Tibial nerve (tissue), 4 donors: ENCODE measurements at regions not wholly inside any gene's neighbourhood (a gene's known extent, or its start where the extent isn't known, plus 50 kb on each side); places are given as distances from the start of the nearest gene placed in this dataset.

Experiments
- DNase-seq, 2 donors: peaks; one replicate each; pipeline ENCODE4 v3.0.0-alpha.2; 2019; ENCODE audit warnings: low spot score in 2 of 2
- H3K27ac ChIP-seq, 4 donors: fragments of 200-600 bp; sonication (generic) in 3 of 4; one replicate each; pipeline ENCODE4 v1.5.1; 2017 to 2019; ENCODE audit warnings: mild to moderate bottlenecking in 1 of 4
- H3K27me3 ChIP-seq, 2 donors: fragments of 200-600 bp; sonication (generic) in 1 of 2; one replicate each; pipeline versions ENCODE4 v1.5.1 to v1.6.0; 2017 to 2019
- H3K36me3 ChIP-seq, 3 donors: fragments of 200-600 bp; sonication (generic); one replicate each; pipeline ENCODE4 v1.5.1; 2018 to 2019
- H3K4me1 ChIP-seq, 4 donors: fragments of 200-600 bp; sonication (generic) in 3 of 4; one replicate each; pipeline ENCODE4 v1.5.1; 2017 to 2019
- H3K4me3 ChIP-seq, 4 donors: fragments of 200-600 bp; sonication (generic) in 3 of 4; one replicate each; pipeline ENCODE4 v1.5.1; 2017 to 2019; ENCODE audit warnings: mild to moderate bottlenecking in 1 of 4, moderate library complexity in 1 of 4
- H3K9me3 ChIP-seq, 4 donors: fragments of 200-600 bp; sonication (generic) in 3 of 4; one replicate each; pipeline ENCODE4 v1.5.1; 2017 to 2019
- EP300 ChIP-seq, 2 donors: sonication (generic); formaldehyde crosslinking; IDR thresholded peaks; one replicate each; pipeline ENCODE4 v1.6.1; 2017; ENCODE audit warnings: antibody characterized with exemption in 2 of 2, mild to moderate bottlenecking in 1 of 2
- POLR2A ChIP-seq, 2 donors: fragments of 450-650 bp; IDR thresholded peaks; one replicate each; pipeline ENCODE4 v1.6.1; 2017; ENCODE audit warnings: antibody characterized with exemption in 2 of 2, mild to moderate bottlenecking in 2 of 2, moderate library complexity in 2 of 2
- WGBS, 2 donors: methylation state at CpG; one replicate each; pipeline ENCODE4 v1.1.5; 2018; 5-methylcytosine and 5-hydroxymethylcytosine counted together
- TF ChIP-seq, protein P1 (sequence below), 5 experiments: fragments of 200-600 bp in 3 of 5; fragments of 450-650 bp in 2 of 5; sonication (generic) in 3 of 5; IDR thresholded peaks; one replicate each; pipeline ENCODE4 v1.5.1; 2016 to 2019; ENCODE audit warnings: antibody characterized with exemption in 5 of 5, mild to moderate bottlenecking in 3 of 5, moderate library complexity in 2 of 5

DNA sequence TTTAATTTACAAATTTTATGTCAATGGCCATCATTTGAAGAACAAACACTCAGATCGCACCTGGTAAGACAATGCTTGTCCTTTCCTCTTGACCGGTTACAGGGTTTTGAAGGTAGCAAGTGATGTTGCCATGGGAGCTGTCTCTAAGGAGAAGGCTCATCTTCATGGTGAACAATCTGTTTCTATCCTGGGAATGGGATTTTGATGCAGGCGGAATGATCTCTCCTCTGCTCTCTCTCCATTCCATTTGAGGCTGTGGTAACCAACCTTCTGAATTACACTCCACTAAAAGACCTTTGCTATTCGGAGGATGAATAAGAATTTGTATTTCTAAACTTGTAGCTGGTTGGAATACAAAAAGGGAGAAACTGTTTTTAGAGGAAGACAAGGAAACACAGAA lies 57.9 kb upstream of the SLC5A9 start:
- WGBS, 2 donors, result 79 to 84% methylated on average over 4 of the region's 4 CpGs
- peaks cover 0 to 6% (median 0%) of the 10 kb centered on the region in 4 donors for H3K9me3 ChIP-seq
- TF ChIP-seq, protein P1, sequence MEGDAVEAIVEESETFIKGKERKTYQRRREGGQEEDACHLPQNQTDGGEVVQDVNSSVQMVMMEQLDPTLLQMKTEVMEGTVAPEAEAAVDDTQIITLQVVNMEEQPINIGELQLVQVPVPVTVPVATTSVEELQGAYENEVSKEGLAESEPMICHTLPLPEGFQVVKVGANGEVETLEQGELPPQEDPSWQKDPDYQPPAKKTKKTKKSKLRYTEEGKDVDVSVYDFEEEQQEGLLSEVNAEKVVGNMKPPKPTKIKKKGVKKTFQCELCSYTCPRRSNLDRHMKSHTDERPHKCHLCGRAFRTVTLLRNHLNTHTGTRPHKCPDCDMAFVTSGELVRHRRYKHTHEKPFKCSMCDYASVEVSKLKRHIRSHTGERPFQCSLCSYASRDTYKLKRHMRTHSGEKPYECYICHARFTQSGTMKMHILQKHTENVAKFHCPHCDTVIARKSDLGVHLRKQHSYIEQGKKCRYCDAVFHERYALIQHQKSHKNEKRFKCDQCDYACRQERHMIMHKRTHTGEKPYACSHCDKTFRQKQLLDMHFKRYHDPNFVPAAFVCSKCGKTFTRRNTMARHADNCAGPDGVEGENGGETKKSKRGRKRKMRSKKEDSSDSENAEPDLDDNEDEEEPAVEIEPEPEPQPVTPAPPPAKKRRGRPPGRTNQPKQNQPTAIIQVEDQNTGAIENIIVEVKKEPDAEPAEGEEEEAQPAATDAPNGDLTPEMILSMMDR (IDR thresholded peaks at IDR 0.05), result no peak
- TF ChIP-seq POLR2A (IDR thresholded peaks at IDR 0.05) (no peak), EP300 (IDR thresholded peaks at IDR 0.05) (no peak)
- H3K4me1 ChIP-seq, result no peaks in the 10 kb centered on the region
- no peaks in the 10 kb centered on the region for H3K27me3 ChIP-seq
- no peak overlapping the region for H3K4me3 ChIP-seq
- H3K36me3 ChIP-seq, result no peaks in the 10 kb centered on the region
- no peak for DNase-seq
- no peak overlapping the region for H3K27ac ChIP-seq

DNA sequence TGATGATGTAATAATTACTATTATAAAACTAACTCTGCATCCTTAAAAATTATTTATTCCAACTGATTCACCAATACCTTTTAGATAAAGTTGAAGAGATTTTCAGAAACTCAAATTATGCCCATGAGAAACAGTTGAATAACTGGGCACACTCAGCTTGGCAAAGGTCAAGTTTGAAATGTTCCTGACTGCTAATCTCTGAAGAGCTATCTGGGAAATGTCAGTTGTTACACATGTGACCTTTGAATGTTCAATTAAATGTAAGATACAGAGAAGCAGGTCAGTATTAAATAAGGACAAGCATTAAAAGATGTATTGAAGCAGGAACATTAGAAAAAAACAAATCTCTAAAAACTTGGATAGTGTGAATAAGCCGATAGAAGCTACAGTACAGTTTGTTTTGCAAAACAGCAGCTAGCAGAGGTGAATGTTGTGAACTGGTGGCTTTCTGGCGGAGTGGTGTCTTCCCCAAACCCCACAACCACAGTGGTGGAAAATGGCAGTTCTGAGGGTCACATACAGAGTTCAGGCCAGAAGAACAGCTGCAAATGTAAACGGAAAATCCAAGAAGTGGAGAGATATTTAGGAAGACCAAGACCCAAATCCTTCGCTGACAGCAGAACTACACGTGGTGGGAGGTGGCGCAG lies 61.9 kb upstream of the SLC5A9 start:
- Histone ChIP-seq H3K4me1 (no peaks in the 10 kb centered on the region), H3K27me3 (no peaks in the 10 kb centered on the region), H3K27ac (no peak overlapping the region), H3K4me3 (no peak overlapping the region), H3K36me3 (no peaks in the 10 kb centered on the region), H3K9me3 (no peaks in the 10 kb centered on the region)
- WGBS, 2 donors, result 54 to 70% methylated on average over 6 of the region's 6 CpGs
- DNase-seq, result no peak
- TF ChIP-seq, protein P1 (IDR thresholded peaks at IDR 0.05), result no peak
- no peak for TF ChIP-seq POLR2A (IDR thresholded peaks at IDR 0.05)
- TF ChIP-seq EP300 (IDR thresholded peaks at IDR 0.05), result no peak

GRCh38 chr1:48139275-48139674 lies 83.2 kb upstream of the SLC5A9 start:
- no peak overlapping the region for H3K27ac ChIP-seq
- no peaks in the 10 kb centered on the region for H3K36me3 ChIP-seq
- H3K9me3 ChIP-seq, result peaks cover 0 to 22% (median 0%) of the 10 kb centered on the region in 4 donors
- WGBS, 2 donors, result 78 to 86% methylated on average over 2 of the region's 2 CpGs
- TF ChIP-seq EP300 (IDR thresholded peaks at IDR 0.05) (no peak), POLR2A (IDR thresholded peaks at IDR 0.05) (no peak)
- TF ChIP-seq, protein P1 (IDR thresholded peaks at IDR 0.05), result no peak
- no peak for DNase-seq
- no peaks in the 10 kb centered on the region for H3K27me3 ChIP-seq
- no peaks in the 10 kb centered on the region for H3K4me1 ChIP-seq
- no peak overlapping the region for H3K4me3 ChIP-seq

DNA sequence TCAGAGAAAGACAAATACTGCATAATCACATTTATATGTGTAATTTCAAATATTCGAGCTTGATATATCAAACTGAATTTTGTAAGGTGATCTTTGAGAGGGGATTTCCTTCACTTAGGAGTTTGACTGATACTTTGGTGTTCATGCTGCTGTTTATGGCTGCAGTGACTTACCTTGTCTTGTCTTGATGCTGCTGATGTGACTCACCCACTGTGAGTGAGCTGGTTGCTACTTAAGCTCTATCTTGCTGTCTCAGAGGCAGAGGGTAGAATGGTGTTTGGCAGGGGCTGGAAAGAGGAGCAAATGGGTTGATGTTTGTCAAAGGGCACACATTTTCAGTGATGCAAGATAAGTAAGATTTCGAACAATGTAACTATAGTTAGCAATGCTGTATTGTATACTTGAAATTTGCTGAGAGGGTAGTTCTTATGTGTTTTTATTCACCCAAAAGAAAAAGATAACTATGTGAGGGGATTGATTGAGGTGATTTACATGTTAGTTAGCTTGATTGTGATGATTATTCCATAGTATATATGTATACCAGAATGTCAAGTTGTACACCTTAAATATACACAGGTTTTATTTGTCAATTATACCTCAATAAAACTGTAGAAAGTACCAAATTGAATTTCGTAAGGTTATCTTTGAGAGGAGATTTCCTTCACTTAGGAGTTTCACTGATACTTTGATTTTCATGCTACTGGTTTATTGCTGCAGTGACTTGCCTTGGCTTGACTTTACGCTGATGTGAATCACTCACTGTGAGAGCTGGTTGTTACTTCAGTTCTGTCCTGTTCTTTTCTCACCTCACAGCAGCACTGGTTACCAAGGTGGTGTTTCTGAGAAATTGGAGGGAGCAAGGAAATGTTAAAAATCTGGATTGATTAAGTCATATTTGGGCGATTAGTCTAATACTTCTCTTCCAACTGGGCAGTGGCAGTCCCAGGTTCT lies 94.5 kb upstream of the SLC5A9 start:
- H3K36me3 ChIP-seq, result no peaks in the 10 kb centered on the region
- TF ChIP-seq, protein P1 (IDR thresholded peaks at IDR 0.05), result no peak
- no peak for TF ChIP-seq EP300 (IDR thresholded peaks at IDR 0.05)
- no peak for TF ChIP-seq POLR2A (IDR thresholded peaks at IDR 0.05)
- H3K27me3 ChIP-seq, result no peaks in the 10 kb centered on the region
- H3K4me1 ChIP-seq, result no peaks in the 10 kb centered on the region
- no peak overlapping the region for H3K4me3 ChIP-seq
- H3K9me3 ChIP-seq, result no peaks in the 10 kb centered on the region
- H3K27ac ChIP-seq, result no peak overlapping the region
- DNase-seq, result no peak
- whole genome bisulfite sequencing, 2 donors, result 80 to 90% methylated on average over 5 of the region's 5 CpGs

DNA sequence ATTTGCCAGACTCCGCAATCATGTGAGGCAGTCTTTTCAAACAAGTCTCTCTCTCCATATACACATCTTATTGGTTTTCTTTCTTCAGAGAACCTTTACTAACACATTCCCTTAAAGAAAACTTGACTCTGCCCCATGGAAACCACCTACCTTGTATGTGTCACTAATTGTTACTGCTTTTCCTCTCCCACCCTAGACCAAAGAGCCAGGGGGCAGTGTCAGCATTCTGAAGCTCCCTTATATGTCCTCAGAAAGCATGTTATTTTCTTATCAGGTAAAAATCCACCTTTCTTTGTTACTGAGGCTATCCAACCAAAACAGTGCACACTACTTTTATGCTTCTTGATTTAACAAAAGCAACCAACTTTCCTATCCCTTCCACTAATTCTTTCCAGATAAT lies 98.9 kb upstream of the SLC5A9 start:
- TF ChIP-seq, protein P1 (IDR thresholded peaks at IDR 0.05), result no peak
- no peak for TF ChIP-seq POLR2A (IDR thresholded peaks at IDR 0.05)
- TF ChIP-seq EP300 (IDR thresholded peaks at IDR 0.05), result no peak
- Histone ChIP-seq H3K9me3 (no peaks in the 10 kb centered on the region), H3K27ac (no peak overlapping the region), H3K36me3 (no peaks in the 10 kb centered on the region), H3K27me3 (no peaks in the 10 kb centered on the region), H3K4me3 (no peak overlapping the region), H3K4me1 (no peaks in the 10 kb centered on the region)
- WGBS, 2 donors, result 97 to 100% methylated on average over 1 of the region's 1 CpG
- DNase-seq, result no peak
